ENCODE measurements at regions not wholly inside any gene's neighbourhood (a gene's known extent, or its start where the extent isn't known, plus 50 kb on each side); places are given as distances from the start of the nearest gene placed in this dataset.

DNA sequence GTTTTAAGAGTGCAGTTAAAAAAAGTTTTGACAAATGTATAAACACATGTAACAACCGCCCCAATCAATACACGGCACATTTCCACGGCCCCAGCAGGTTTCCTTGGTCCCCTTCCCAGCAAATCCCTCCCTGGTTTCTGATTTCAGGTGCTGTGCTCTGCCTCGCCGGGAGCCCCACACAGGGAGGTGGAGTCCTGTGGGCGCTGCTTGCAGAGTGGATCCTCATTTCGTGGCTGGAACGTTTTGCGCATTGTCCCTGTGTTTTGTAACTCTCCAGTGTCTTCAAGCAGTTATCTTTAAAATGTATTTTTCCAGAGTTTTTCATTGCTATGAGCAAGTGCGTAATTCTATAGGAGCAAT is 124.8 kb downstream of the GALR1 start:
- no peak overlapping the region for H3K4me3 ChIP-seq (ENCODE audit: low read depth, low read length)
- TF ChIP-seq CTCF (IDR thresholded peaks at IDR 0.05; ENCODE audit: low read depth, low read length) = no peak

GRCh38 chr18:77376043-77376732 is 126.5 kb downstream of the GALR1 start:
- TF ChIP-seq CTCF (IDR thresholded peaks at IDR 0.05; ENCODE audit: low read depth, low read length) = no peak
- no peak overlapping the region for H3K4me3 ChIP-seq (ENCODE audit: low read depth, low read length)

- TF ChIP-seq CTCF (IDR thresholded peaks at IDR 0.05; ENCODE audit: low read depth, low read length) = no peak
- H3K4me3 ChIP-seq (ENCODE audit: low read depth, low read length) = no peak overlapping the region
Measured at GRCh38 chr18:77376733-77377094, 127.1 kb downstream of the GALR1 start.

DNA sequence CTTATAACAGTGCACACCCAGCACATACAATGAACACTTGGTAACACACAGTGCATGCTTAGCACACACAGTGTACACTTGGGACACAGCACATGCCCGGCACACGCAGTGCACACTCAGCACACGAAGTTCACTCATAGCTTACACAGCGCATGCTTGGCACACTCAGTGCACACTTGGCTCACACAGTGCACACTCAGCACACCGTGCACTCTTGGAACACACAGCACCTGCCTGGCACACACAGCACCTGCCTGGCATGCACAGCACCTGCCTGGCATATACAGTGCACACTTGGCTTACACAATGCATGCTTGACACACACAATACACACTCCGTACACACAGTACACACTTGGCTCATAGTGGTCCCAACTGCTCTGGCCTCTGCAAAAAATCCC is 128.2 kb downstream of the GALR1 start:
- no peak overlapping the region for H3K4me3 ChIP-seq (ENCODE audit: low read depth, low read length)
- TF ChIP-seq CTCF (IDR thresholded peaks at IDR 0.05; ENCODE audit: low read depth, low read length) = no peak

- TF ChIP-seq CTCF (IDR thresholded peaks at IDR 0.05; ENCODE audit: low read depth, low read length) = no peak
- H3K4me3 ChIP-seq (ENCODE audit: low read depth, low read length) = no peak overlapping the region
Measured at GRCh38 chr18:77379976-77380509, 130.4 kb downstream of the GALR1 start.

GRCh38 chr18:77380695-77381094 is 131.0 kb downstream of the GALR1 start:
- H3K4me3 ChIP-seq (ENCODE audit: low read depth, low read length) = no peak overlapping the region
- TF ChIP-seq CTCF (IDR thresholded peaks at IDR 0.05; ENCODE audit: low read depth, low read length) = no peak

- no peak for TF ChIP-seq CTCF (IDR thresholded peaks at IDR 0.05; ENCODE audit: low read depth, low read length)
- no peak overlapping the region for H3K4me3 ChIP-seq (ENCODE audit: low read depth, low read length)
Measured at GRCh38 chr18:77392321-77392720, 142.7 kb downstream of the GALR1 start.
